Natural killer cell (primary cell): ENCODE measurements at regions not wholly inside any gene's neighbourhood (a gene's known extent, or its start where the extent isn't known, plus 50 kb on each side); places are given as distances from the start of the nearest gene placed in this dataset.
"Not testable (repeated sequence)": the region's sequence is repeated elsewhere in the genome, so short reads cannot be mapped to it uniquely, and the experiment has no call there.

ENCODE experiments used
- ATAC-seq, 3 donors: fragments of 150-1000 bp in 2 of 3; fragments of 200-7000 bp in 1 of 3; cut with Tn5 transposase; 1 replicate in 1 of 3; 2 replicates in 2 of 3; pipeline ENCODE4 v1.10.0; 2021; ENCODE audit warnings: mild to moderate bottlenecking in 2 of 3, moderate library complexity in 2 of 3
- DNase-seq, 2 donors: peaks; one replicate each; pipeline versions ENCODE4 v3.0.0 to v3.0.0-alpha.2; 2013 to 2021; ENCODE audit warnings: mixed read lengths in 1 of 2
- H3K27ac ChIP-seq: one replicate; pipeline ENCODE4 v1.5.1; 2013; ENCODE audit warnings: mild to moderate bottlenecking, low read length
- H3K27me3 ChIP-seq: one replicate; pipeline ENCODE4 v1.6.1; 2013; ENCODE audit warnings: low read length; ENCODE audit not compliant: control insufficient read depth, insufficient read depth
- H3K36me3 ChIP-seq: one replicate; pipeline ENCODE4 v1.6.1; 2013; ENCODE audit warnings: low read length; ENCODE audit not compliant: control insufficient read depth, insufficient read depth
- H3K4me1 ChIP-seq: one replicate; pipeline ENCODE4 v1.6.1; 2013; ENCODE audit warnings: low read length; ENCODE audit not compliant: control insufficient read depth, insufficient read depth
- H3K4me3 ChIP-seq: one replicate; pipeline ENCODE4 v1.5.1; 2013; ENCODE audit warnings: low read length
- H3K9me3 ChIP-seq: one replicate; pipeline ENCODE4 v1.6.1; 2013; ENCODE audit warnings: low read length; ENCODE audit not compliant: control insufficient read depth, insufficient read depth
- H3K27ac Mint-ChIP-seq, 2 donors: one replicate each; pipeline ENCODE4 v1.8.0; 2022; ENCODE audit warnings: mild to moderate bottlenecking in 2 of 2, mixed read lengths in 2 of 2, moderate library complexity in 1 of 2
- H3K27me3 Mint-ChIP-seq, 2 donors: one replicate each; pipeline ENCODE4 v1.8.0; 2022; ENCODE audit warnings: low read depth in 2 of 2, mixed read lengths in 2 of 2
- H3K36me3 Mint-ChIP-seq: one replicate; pipeline ENCODE4 v1.8.0; 2022; ENCODE audit warnings: mixed read lengths
- H3K4me1 Mint-ChIP-seq, 2 donors: one replicate each; pipeline ENCODE4 v1.8.0; 2022; ENCODE audit warnings: mixed read lengths in 2 of 2
- H3K4me3 Mint-ChIP-seq: one replicate; pipeline ENCODE4 v1.8.0; 2022; ENCODE audit warnings: mild to moderate bottlenecking, moderate library complexity, mixed read lengths
- H3K9me3 Mint-ChIP-seq, 2 donors: one replicate each; pipeline ENCODE4 v1.8.0; 2022; ENCODE audit warnings: mixed read lengths in 2 of 2
- WGBS: methylation state at CpG from one replicate; pipeline ENCODE4 v1.1.7; 2013; ENCODE audit warnings: missing lambda C conversion rate; ENCODE audit not compliant: insufficient coverage; 5-methylcytosine and 5-hydroxymethylcytosine counted together
- intact Hi-C: fragments of 100-400 bp; cut with micrococcal nuclease; formaldehyde crosslinking; loops from one replicate; pipeline ENCODE4 v1.14.2; 2022

- H3K27ac ChIP-seq, H3K27me3 Mint-ChIP-seq, H3K4me1 Mint-ChIP-seq, H3K9me3 ChIP-seq, H3K27me3 ChIP-seq, H3K4me3 ChIP-seq, H3K4me3 Mint-ChIP-seq, H3K36me3 Mint-ChIP-seq, H3K36me3 ChIP-seq, H3K9me3 Mint-ChIP-seq, H3K4me1 ChIP-seq, intact Hi-C loops, DNase-seq, H3K27ac Mint-ChIP-seq: not testable (repeated sequence)
- WGBS, result no CpG with 5 or more reads among the region's 38 CpGs
- peak in 1 of 3 donors; percentile 22 for ATAC-seq
Measured at GRCh38 chr1:144322598-144322997, 50.8 kb downstream of the PPIAL4E start.
